Stimulated activated CD8-positive, alpha-beta memory T cell treated with anti-CD3 and anti-CD28 coated beads, Interleukin-15, amount 100 ng/mL, for 4 hours (primary cell): ENCODE measurements at regions not wholly inside any gene's neighbourhood (a gene's known extent, or its start where the extent isn't known, plus 50 kb on each side); places are given as distances from the start of the nearest gene placed in this dataset.

ENCODE experiments used
- DNase-seq, 2 donors: peaks; one replicate each; pipeline ENCODE4 v3.0.0-alpha.2; 2020; ENCODE audit warnings: low read depth in 2 of 2

- no peak for DNase-seq
These were observed 195.5 kb upstream of the ACVR2A start for GRCh38 chr2:147649286-147649685.

GRCh38 chr2:147648471-147648870 is 196.4 kb upstream of the ACVR2A start:
- DNase-seq = no peak

GRCh38 chr2:147647816-147648215 is 197.0 kb upstream of the ACVR2A start:
- no peak for DNase-seq

GRCh38 chr2:147646818-147647468 is 197.9 kb upstream of the ACVR2A start:
- DNase-seq = no peak

- no peak for DNase-seq
These were observed 200.3 kb upstream of the ACVR2A start for GRCh38 chr2:147644491-147644890.

- DNase-seq = no peak
These were observed 202.1 kb upstream of the ACVR2A start for GRCh38 chr2:147642765-147643164.

- no peak for DNase-seq
These were observed 203.2 kb upstream of the ACVR2A start for GRCh38 chr2:147641651-147642050.

- no peak for DNase-seq
These were observed 204.9 kb upstream of the ACVR2A start for GRCh38 chr2:147639891-147640290.

GRCh38 chr2:147639386-147639785 is 205.4 kb upstream of the ACVR2A start:
- DNase-seq = no peak

- no peak for DNase-seq
These were observed 207.9 kb upstream of the ACVR2A start for GRCh38 chr2:147636886-147637285.

GRCh38 chr2:147636238-147636882 is 208.5 kb upstream of the ACVR2A start:
- DNase-seq = no peak

- no peak for DNase-seq
These were observed 210.0 kb upstream of the ACVR2A start for GRCh38 chr2:147634826-147635225.

GRCh38 chr2:147632198-147632597 is 212.6 kb upstream of the ACVR2A start:
- DNase-seq = no peak

- no peak for DNase-seq
These were observed 213.5 kb upstream of the ACVR2A start for GRCh38 chr2:147631294-147631693.

GRCh38 chr2:147630585-147630984 is 214.2 kb upstream of the ACVR2A start:
- no peak for DNase-seq

- DNase-seq = no peak
These were observed 215.8 kb upstream of the ACVR2A start for GRCh38 chr2:147628971-147629421.

- DNase-seq = no peak
These were observed 221.5 kb upstream of the ACVR2A start for GRCh38 chr2:147623328-147623727.

GRCh38 chr2:147621656-147622197 is 223.1 kb upstream of the ACVR2A start:
- DNase-seq = no peak

- no peak for DNase-seq
These were observed 225.0 kb upstream of the ACVR2A start for GRCh38 chr2:147619808-147620207.

GRCh38 chr2:147615726-147616125 is 229.1 kb upstream of the ACVR2A start:
- DNase-seq = no peak

- DNase-seq = no peak
These were observed 229.8 kb upstream of the ACVR2A start for GRCh38 chr2:147614979-147615470.

GRCh38 chr2:147614471-147614870 is 230.4 kb upstream of the ACVR2A start:
- DNase-seq = no peak

GRCh38 chr2:147610496-147611040 is 234.3 kb upstream of the ACVR2A start:
- DNase-seq = no peak
